ENCODE measurements at regions not wholly inside any gene's neighbourhood (a gene's known extent, or its start where the extent isn't known, plus 50 kb on each side); places are given as distances from the start of the nearest gene placed in this dataset.

DNA sequence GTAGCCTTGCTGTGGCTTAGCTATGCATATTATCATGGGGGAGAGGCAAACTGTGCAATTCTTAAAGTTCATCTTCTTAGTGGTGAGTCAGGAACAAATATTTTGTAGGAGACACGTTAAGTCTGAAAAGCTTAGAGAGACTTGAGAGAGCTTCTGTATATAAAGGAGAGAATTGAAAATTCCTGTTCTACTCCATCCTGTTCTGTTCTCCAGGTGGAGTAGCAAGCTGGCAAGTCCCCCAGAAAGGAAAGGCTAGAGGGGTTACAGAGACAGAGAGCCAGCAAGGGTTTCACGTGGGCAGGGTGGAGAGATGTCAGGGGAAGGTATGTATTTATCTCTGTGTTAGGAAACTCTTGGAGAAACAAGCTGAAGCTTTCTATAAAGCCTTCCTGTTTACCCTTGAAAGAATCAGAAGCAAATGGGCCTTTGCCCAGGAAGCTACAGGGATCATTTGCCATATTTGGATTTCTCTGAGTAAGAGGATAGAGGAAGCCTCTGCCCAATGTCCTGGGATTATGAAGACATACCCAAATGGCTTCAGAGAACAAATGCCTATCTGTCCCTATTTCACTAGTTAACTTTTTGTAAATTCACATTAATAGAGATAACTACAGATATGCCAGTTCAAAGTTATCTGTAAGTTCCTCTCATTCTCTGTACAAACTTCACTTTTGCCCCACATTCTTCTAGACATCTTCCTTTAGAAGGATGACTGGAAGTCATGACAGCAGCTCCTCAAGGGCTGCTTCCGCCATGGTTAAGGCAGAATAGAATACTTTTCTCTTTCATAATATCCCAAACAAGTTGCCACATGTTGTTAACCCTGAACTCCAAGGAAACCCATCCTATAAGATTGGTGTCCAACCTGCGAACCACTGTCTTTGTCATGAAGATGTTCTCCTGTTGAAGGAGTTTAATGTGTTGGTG is 126.7 kb upstream of the NEDD9 start:
- TF ChIP-seq CTCF (IDR thresholded peaks at IDR 0.05), result no peak
- no peak for TF ChIP-seq ZFX (IDR thresholded peaks at IDR 0.05; ENCODE audit: borderline replicate concordance)
